ENCODE measurements at regions not wholly inside any gene's neighbourhood (a gene's known extent, or its start where the extent isn't known, plus 50 kb on each side); places are given as distances from the start of the nearest gene placed in this dataset.

GRCh38 chr13:60655256-60655655 lies 258.2 kb downstream of the TDRD3 start:
- FAIRE-seq = no peak
- no peak for DNase-seq (ENCODE audit: extremely low spot score, insufficient read length, low read depth)

GRCh38 chr13:60654415-60654814 lies 257.4 kb downstream of the TDRD3 start:
- DNase-seq (ENCODE audit: extremely low spot score, insufficient read length, low read depth) (no peak), FAIRE-seq (no peak)

GRCh38 chr13:60647547-60647946 lies 250.5 kb downstream of the TDRD3 start:
- DNase-seq (ENCODE audit: extremely low spot score, insufficient read length, low read depth) = no peak
- no peak for FAIRE-seq

GRCh38 chr13:60646620-60647019 lies 249.6 kb downstream of the TDRD3 start:
- DNase-seq (ENCODE audit: extremely low spot score, insufficient read length, low read depth) (no peak), FAIRE-seq (no peak)

GRCh38 chr13:60645676-60646075 lies 248.7 kb downstream of the TDRD3 start:
- FAIRE-seq (no peak), DNase-seq (ENCODE audit: extremely low spot score, insufficient read length, low read depth) (no peak)

GRCh38 chr13:60642552-60642951 lies 245.5 kb downstream of the TDRD3 start:
- DNase-seq (ENCODE audit: extremely low spot score, insufficient read length, low read depth) (no peak), FAIRE-seq (no peak)

- FAIRE-seq (no peak), DNase-seq (ENCODE audit: extremely low spot score, insufficient read length, low read depth) (no peak)
Observed at GRCh38 chr13:60629158-60629557, 232.1 kb downstream of the TDRD3 start.

- FAIRE-seq (no peak), DNase-seq (ENCODE audit: extremely low spot score, insufficient read length, low read depth) (peak; percentile 1)
Observed at GRCh38 chr13:60627071-60627686, 230.2 kb downstream of the TDRD3 start.

Measured in GM18507 (cell line).